HEK293 (cell line): ENCODE measurements at regions not wholly inside any gene's neighbourhood (a gene's known extent, or its start where the extent isn't known, plus 50 kb on each side); places are given as distances from the start of the nearest gene placed in this dataset.

Source experiments
- CTCF ChIA-PET: fragments of 350-600 bp; formaldehyde crosslinking; extraction: SDS; loops from one replicate; lab custom pipeline; 2021; ENCODE audit warnings: antibody characterized with exemption; lab: Yijun Ruan, JAX
- POLR2A ChIA-PET: fragments of 300-600 bp; formaldehyde crosslinking; extraction: SDS; loops from one replicate; lab custom pipeline; 2020; ENCODE audit warnings: antibody characterized with exemption, inconsistent platforms; lab: Yijun Ruan, JAX
- H3K27ac ChIP-seq: fragments of 200-500 bp; sonication (Bioruptor generic); 2 replicates; pipeline ENCODE4 v1.5.1; 2014; ENCODE audit warnings: low read depth, low read length, control low read depth, inconsistent platforms; ENCODE audit errors: extremely low read depth
- H3K36me3 ChIP-seq, 2 experiments: fragments of 200-500 bp in 1 of 2; sonication (Bioruptor generic) in 1 of 2; 1 replicate in 1 of 2; 2 replicates in 1 of 2; pipeline ENCODE4 v1.5.1; 2014 to 2017; ENCODE audit warnings: inconsistent platforms in 2 of 2, low read length in 2 of 2; ENCODE audit not compliant: control insufficient read depth in 2 of 2, insufficient read depth in 1 of 2
- H3K4me1 ChIP-seq: fragments of 200-500 bp; sonication (Bioruptor generic); 2 replicates; pipeline ENCODE4 v1.5.1; 2014; ENCODE audit warnings: mild to moderate bottlenecking, low read length, inconsistent platforms; ENCODE audit not compliant: control insufficient read depth, insufficient read depth
- H3K4me3 ChIP-seq: 2 replicates; pipeline ENCODE4 v1.5.1; 2011; ENCODE audit warnings: low read depth, mild to moderate bottlenecking, control low read depth, low read length, moderate library complexity
- H3K9me3 ChIP-seq: fragments of 200-500 bp; sonication (Bioruptor generic); 2 replicates; pipeline ENCODE4 v1.5.1; 2014; ENCODE audit warnings: low read depth, low read length, inconsistent platforms; ENCODE audit not compliant: control insufficient read depth, insufficient read depth
- BCL11A ChIP-seq: fragments of 450-650 bp; formaldehyde crosslinking; IDR thresholded peaks from 2 replicates; pipeline ENCODE4 v1.5.1; 2016; ENCODE audit warnings: low read depth, missing biosample characterization, missing genetic modification characterization
- CTCF ChIP-seq: fragments of 450-650 bp; formaldehyde crosslinking; IDR thresholded peaks from 2 replicates; pipeline ENCODE4 v1.5.1; 2016; ENCODE audit warnings: missing biosample characterization, missing genetic modification characterization
- KLF16 ChIP-seq: fragments of 450-650 bp; formaldehyde crosslinking; IDR thresholded peaks from 2 replicates; pipeline ENCODE4 v1.5.1; 2017; ENCODE audit warnings: missing biosample characterization, missing genetic modification characterization
- PRDM4 ChIP-seq: fragments of 450-650 bp; formaldehyde crosslinking; IDR thresholded peaks from 2 replicates; pipeline ENCODE4 v1.5.1; 2017; ENCODE audit warnings: missing biosample characterization, missing genetic modification characterization
- SP7 ChIP-seq: fragments of 450-650 bp; formaldehyde crosslinking; IDR thresholded peaks from 2 replicates; pipeline ENCODE4 v1.5.1; 2016; ENCODE audit warnings: missing biosample characterization, missing genetic modification characterization
- YY1 ChIP-seq: fragments of 450-650 bp; formaldehyde crosslinking; IDR thresholded peaks from 2 replicates; pipeline ENCODE4 v1.5.1; 2018; ENCODE audit warnings: missing biosample characterization, missing genetic modification characterization
- ZBTB8A ChIP-seq: fragments of 450-650 bp; formaldehyde crosslinking; IDR thresholded peaks from 2 replicates; pipeline ENCODE4 v1.5.1; 2016; ENCODE audit warnings: missing biosample characterization, missing genetic modification characterization
- ZNF16 ChIP-seq: fragments of 450-650 bp; formaldehyde crosslinking; IDR thresholded peaks from 2 replicates; pipeline ENCODE4 v1.5.1; 2016; ENCODE audit warnings: low read depth, missing biosample characterization, missing genetic modification characterization
- ZNF2 ChIP-seq: fragments of 450-650 bp; formaldehyde crosslinking; IDR thresholded peaks from 2 replicates; pipeline ENCODE4 v1.5.1; 2016; ENCODE audit warnings: missing biosample characterization, missing genetic modification characterization
- ZNF248 ChIP-seq: fragments of 450-650 bp; formaldehyde crosslinking; IDR thresholded peaks from 2 replicates; pipeline ENCODE4 v1.5.1; 2017; ENCODE audit warnings: missing biosample characterization, missing genetic modification characterization
- ZNF398 ChIP-seq: fragments of 450-650 bp; formaldehyde crosslinking; IDR thresholded peaks from 2 replicates; pipeline ENCODE4 v1.5.1; 2017; ENCODE audit warnings: missing biosample characterization, missing genetic modification characterization
- ZNF518A ChIP-seq: fragments of 450-650 bp; formaldehyde crosslinking; conservative IDR thresholded peaks from 2 replicates; pipeline ENCODE4 v1.5.1; 2016; ENCODE audit warnings: low read depth, missing biosample characterization, missing genetic modification characterization
- ZNF521 ChIP-seq: fragments of 450-650 bp; formaldehyde crosslinking; IDR thresholded peaks from 2 replicates; pipeline ENCODE4 v1.5.1; 2017; ENCODE audit warnings: missing biosample characterization, mild to moderate bottlenecking, missing genetic modification characterization
- ZNF549 ChIP-seq: fragments of 450-650 bp; IDR thresholded peaks from 2 replicates; pipeline ENCODE4 v1.5.1; 2018; ENCODE audit warnings: missing biosample characterization, missing genetic modification characterization, mild to moderate bottlenecking, inconsistent platforms, moderate library complexity
- ZNF621 ChIP-seq: fragments of 450-650 bp; formaldehyde crosslinking; IDR thresholded peaks from 2 replicates; pipeline ENCODE4 v1.5.1; 2017; ENCODE audit warnings: missing biosample characterization, missing genetic modification characterization
- ZNF639 ChIP-seq: fragments of 450-650 bp; formaldehyde crosslinking; IDR thresholded peaks from 2 replicates; pipeline ENCODE4 v1.5.1; 2016; ENCODE audit warnings: missing biosample characterization, missing genetic modification characterization
- ZNF645 ChIP-seq: fragments of 450-650 bp; formaldehyde crosslinking; IDR thresholded peaks from 2 replicates; pipeline ENCODE4; 2016; ENCODE audit warnings: missing biosample characterization, missing genetic modification characterization
- ZNF776 ChIP-seq: fragments of 450-650 bp; formaldehyde crosslinking; IDR thresholded peaks from 2 replicates; pipeline ENCODE4 v1.5.0; 2017; ENCODE audit warnings: missing biosample characterization, missing genetic modification characterization, borderline replicate concordance
- ZNF777 ChIP-seq: fragments of 450-650 bp; formaldehyde crosslinking; IDR thresholded peaks from 2 replicates; pipeline ENCODE4 v1.5.1; 2017; ENCODE audit warnings: missing biosample characterization, missing genetic modification characterization, borderline replicate concordance
- ZSCAN5A ChIP-seq: fragments of 450-650 bp; formaldehyde crosslinking; IDR thresholded peaks from 2 replicates; pipeline ENCODE4 v1.5.1; 2016; ENCODE audit warnings: missing biosample characterization, missing genetic modification characterization

GRCh38 chr21:27812279-27812678 is 845.4 kb upstream of the ADAMTS5 start:
- no peaks in the 10 kb centered on the region for H3K9me3 ChIP-seq
- ChIA-PET POLR2A (no interaction called here), CTCF (interaction anchor here (1.3 to 2.2 kb wide), 2 partner anchors 9 to 12 kb away, joined by 3 to 14 read pairs; no protein-coding TSS in a partner anchor)
- H3K4me3 ChIP-seq: no peak overlapping the region
- no peak overlapping the region for H3K27ac ChIP-seq
- H3K4me1 ChIP-seq: no peaks in the 10 kb centered on the region
- H3K36me3 ChIP-seq: no peaks in the 10 kb centered on the region
- TF ChIP-seq ZNF521 (tag by site-specific recombination): no peak
- TF ChIP-seq ZNF777 (tag by site-specific recombination): no peak
- TF ChIP-seq ZNF645 (tag by site-specific recombination): no peak
- TF ChIP-seq BCL11A (tag by site-specific recombination): no peak
- TF ChIP-seq ZNF621 (tag by site-specific recombination): no peak
- no peak for TF ChIP-seq ZNF2 (tag by site-specific recombination)
- no peak for TF ChIP-seq ZSCAN5A (tag by site-specific recombination)
- no peak for TF ChIP-seq ZNF398
- no peak for TF ChIP-seq CTCF
- TF ChIP-seq ZNF518A (tag by site-specific recombination): no peak
- no peak for TF ChIP-seq ZNF639 (tag by site-specific recombination)
- no peak for TF ChIP-seq ZNF549 (tag by site-specific recombination)
- no peak for TF ChIP-seq ZNF248 (tag by site-specific recombination)
- TF ChIP-seq PRDM4 (tag by site-specific recombination): no peak
- TF ChIP-seq ZBTB8A (tag by site-specific recombination): no peak
- TF ChIP-seq ZNF16 (tag by site-specific recombination): no peak
- TF ChIP-seq SP7: no peak
- no peak for TF ChIP-seq ZNF776
- TF ChIP-seq KLF16 (tag by site-specific recombination): no peak
- no peak for TF ChIP-seq YY1 (tag by site-specific recombination)
